CD4-positive, alpha-beta T cell (primary cell): ENCODE measurements at regions not wholly inside any gene's neighbourhood (a gene's known extent, or its start where the extent isn't known, plus 50 kb on each side); places are given as distances from the start of the nearest gene placed in this dataset.

Source experiments
- ATAC-seq: fragments of 200-7000 bp; cut with Tn5 transposase; one replicate; pipeline ENCODE4 v1.10.0; 2022; ENCODE audit warnings: mild to moderate bottlenecking; ENCODE audit not compliant: poor library complexity
- CTCF ChIA-PET: fragments of 350-600 bp; sonication (Branson Sonifier 250); formaldehyde crosslinking; loops from one replicate; lab custom pipeline; 2021; ENCODE audit warnings: antibody characterized with exemption, inconsistent platforms; lab: Charles Lee
- POLR2A ChIA-PET: fragments of 350-600 bp; sonication (Branson Sonifier 250); formaldehyde crosslinking; loops from one replicate; lab custom pipeline; 2021; ENCODE audit warnings: antibody characterized with exemption, inconsistent platforms; lab: Charles Lee
- DNase-seq, 14 experiments: peaks; one replicate each; pipeline ENCODE4 v3.0.0-alpha.2; 2013 to 2020; ENCODE audit warnings: mixed read lengths in 2 of 14
- H3K27ac ChIP-seq, 2 donors: one replicate each; pipeline versions ENCODE4 v1.5.1 to v1.7.0; 2013; ENCODE audit warnings: low read length in 2 of 2, low read depth in 1 of 2, mild to moderate bottlenecking in 1 of 2
- H3K27me3 ChIP-seq, 2 experiments: 1 replicate in 1 of 2; 2 replicates in 1 of 2; pipeline versions ENCODE4 v1.6.1 to v1.7.0; 2013; ENCODE audit warnings: low read length in 2 of 2, control low read depth in 1 of 2, mild to moderate bottlenecking in 1 of 2, moderate library complexity in 1 of 2; ENCODE audit not compliant: insufficient read depth in 2 of 2, control insufficient read depth in 1 of 2
- H3K36me3 ChIP-seq: one replicate; pipeline ENCODE4 v1.6.1; 2013; ENCODE audit warnings: low read length, control low read depth; ENCODE audit not compliant: insufficient read depth
- H3K4me1 ChIP-seq: one replicate; pipeline ENCODE4 v1.6.1; 2013; ENCODE audit warnings: low read length, control low read depth; ENCODE audit not compliant: insufficient read depth
- H3K4me3 ChIP-seq: one replicate; pipeline ENCODE4 v1.5.1; 2013; ENCODE audit warnings: mild to moderate bottlenecking, low read length, moderate library complexity
- H3K9me3 ChIP-seq, 2 experiments: 1 replicate in 1 of 2; 2 replicates in 1 of 2; pipeline versions ENCODE4 v1.6.1 to v1.7.0; 2013; ENCODE audit warnings: low read length in 2 of 2, mild to moderate bottlenecking in 2 of 2, control low read depth in 1 of 2, moderate library complexity in 1 of 2; ENCODE audit not compliant: control insufficient read depth in 1 of 2, insufficient read depth in 1 of 2
- H3K27ac Mint-ChIP-seq: one replicate; pipeline ENCODE4 v1.8.0; 2020; ENCODE audit warnings: mixed read lengths
- H3K27me3 Mint-ChIP-seq: one replicate; pipeline ENCODE4 v1.8.0; 2021; ENCODE audit warnings: mixed read lengths
- H3K36me3 Mint-ChIP-seq: one replicate; pipeline ENCODE4 v1.8.0; 2021; ENCODE audit warnings: low read depth, mixed read lengths
- H3K4me1 Mint-ChIP-seq: one replicate; pipeline ENCODE4 v1.8.0; 2021; ENCODE audit warnings: low read depth, mixed read lengths
- H3K4me3 Mint-ChIP-seq: one replicate; pipeline ENCODE4 v1.8.0; 2020; ENCODE audit warnings: mild to moderate bottlenecking, mixed read lengths
- H3K9me3 Mint-ChIP-seq: one replicate; pipeline ENCODE4 v1.8.0; 2020; ENCODE audit warnings: mixed read lengths
- CTCF ChIP-seq: fragments of 200-600 bp; IDR thresholded peaks from one replicate; pipeline ENCODE4 v1.8.0; 2022; ENCODE audit warnings: antibody characterized with exemption, mild to moderate bottlenecking
- intact Hi-C, 2 experiments: fragments of 100-400 bp; cut with DNase I in 1 of 2; cut with micrococcal nuclease in 1 of 2; formaldehyde crosslinking; loops; one replicate each; pipeline versions ENCODE4 v1.15.1 to v1.9.0; 2023 to 2025; cut with DNase I, micrococcal nuclease

- intact Hi-C loops, result no loop called here
- Histone ChIP-seq H3K4me1 (no peaks in the 10 kb centered on the region), H3K27me3 (no peaks in the 10 kb centered on the region), H3K36me3 (no peaks in the 10 kb centered on the region), H3K9me3 (peaks cover 0 to 8% of the 10 kb centered on the region in 2 experiments), H3K4me3 (no peak overlapping the region), H3K27ac (no peak overlapping the region)
- Mint-ChIP-seq H3K9me3 (peaks cover 10% of the 10 kb centered on the region), H3K27ac (no peak overlapping the region), H3K36me3 (no peaks in the 10 kb centered on the region), H3K4me3 (no peak overlapping the region), H3K27me3 (no peaks in the 10 kb centered on the region), H3K4me1 (no peaks in the 10 kb centered on the region)
- POLR2A ChIA-PET, result no interaction called here
- DNase-seq (no peak), ATAC-seq (no peak)
- no peak for TF ChIP-seq CTCF
- CTCF ChIA-PET, result no interaction called here
Observed at GRCh38 chr3:82011336-82011735, 249.9 kb upstream of the GBE1 start.

- no peak overlapping the region for H3K4me3 Mint-ChIP-seq
- no peak overlapping the region for H3K27ac Mint-ChIP-seq
- no peaks in the 10 kb centered on the region for H3K27me3 ChIP-seq
- no peak for TF ChIP-seq CTCF
- peaks cover 0 to 3% of the 10 kb centered on the region in 2 experiments for H3K9me3 ChIP-seq
- peaks cover 4% of the 10 kb centered on the region for H3K9me3 Mint-ChIP-seq
- no peak for ATAC-seq
- H3K27me3 Mint-ChIP-seq, result no peaks in the 10 kb centered on the region
- H3K36me3 ChIP-seq, result no peaks in the 10 kb centered on the region
- no peak overlapping the region for H3K27ac ChIP-seq
- no peaks in the 10 kb centered on the region for H3K4me1 Mint-ChIP-seq
- POLR2A ChIA-PET, result no interaction called here
- no peak overlapping the region for H3K4me3 ChIP-seq
- no peaks in the 10 kb centered on the region for H3K36me3 Mint-ChIP-seq
- no peaks in the 10 kb centered on the region for H3K4me1 ChIP-seq
- DNase-seq, result no peak
- intact Hi-C loops, result no loop called here
- CTCF ChIA-PET, result no interaction called here
Observed at GRCh38 chr3:82005266-82005665, 243.8 kb upstream of the GBE1 start.

GRCh38 chr3:82004266-82004665 lies 242.8 kb upstream of the GBE1 start:
- Mint-ChIP-seq H3K27ac (no peak overlapping the region), H3K27me3 (no peaks in the 10 kb centered on the region), H3K4me3 (no peak overlapping the region), H3K4me1 (no peaks in the 10 kb centered on the region), H3K9me3 (peaks cover 4% of the 10 kb centered on the region), H3K36me3 (no peaks in the 10 kb centered on the region)
- no peaks in the 10 kb centered on the region for H3K4me1 ChIP-seq
- no peaks in the 10 kb centered on the region for H3K36me3 ChIP-seq
- ChIA-PET CTCF (no interaction called here), POLR2A (interaction anchor here (0.6 kb wide), 1 partner anchor 126 kb away, joined by 3 read pairs; no protein-coding TSS in a partner anchor)
- TF ChIP-seq CTCF, result no peak
- H3K27ac ChIP-seq, result no peak overlapping the region
- H3K4me3 ChIP-seq, result no peak overlapping the region
- intact Hi-C loops, result no loop called here
- DNase-seq (no peak), ATAC-seq (no peak)
- H3K9me3 ChIP-seq, result peaks cover 0 to 3% of the 10 kb centered on the region in 2 experiments
- no peaks in the 10 kb centered on the region for H3K27me3 ChIP-seq
